ENCODE measurements at regions not wholly inside any gene's neighbourhood (a gene's known extent, or its start where the extent isn't known, plus 50 kb on each side); places are given as distances from the start of the nearest gene placed in this dataset.

DNA sequence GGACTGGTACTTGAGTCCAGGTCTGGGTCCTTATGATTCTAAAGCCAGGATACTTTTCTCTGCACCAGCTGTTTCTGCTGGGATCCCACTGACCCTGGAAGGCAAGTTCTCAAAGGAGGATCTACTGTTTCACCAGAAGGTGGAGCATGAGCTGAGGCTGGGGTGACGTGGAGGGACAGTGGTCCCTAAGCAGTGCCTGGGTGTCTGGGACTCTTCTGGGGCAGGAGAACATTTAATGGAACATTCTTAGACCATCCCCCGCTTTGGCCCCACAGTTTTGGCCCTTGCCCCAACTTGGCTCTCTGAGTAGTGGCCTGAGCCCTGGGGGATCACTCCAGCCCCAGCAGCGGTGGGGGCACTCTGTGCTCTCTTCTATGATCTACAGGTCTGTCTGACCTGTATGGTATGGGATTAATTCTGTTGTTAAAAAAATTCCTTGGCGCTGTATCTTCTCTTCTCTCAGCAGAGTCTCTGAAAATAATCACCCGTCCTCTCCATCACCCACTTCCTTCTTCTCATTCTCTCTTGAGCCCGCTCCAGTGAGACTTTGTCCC is 60.3 kb upstream of the CSF3R start:
- TF ChIP-seq, protein P1, sequence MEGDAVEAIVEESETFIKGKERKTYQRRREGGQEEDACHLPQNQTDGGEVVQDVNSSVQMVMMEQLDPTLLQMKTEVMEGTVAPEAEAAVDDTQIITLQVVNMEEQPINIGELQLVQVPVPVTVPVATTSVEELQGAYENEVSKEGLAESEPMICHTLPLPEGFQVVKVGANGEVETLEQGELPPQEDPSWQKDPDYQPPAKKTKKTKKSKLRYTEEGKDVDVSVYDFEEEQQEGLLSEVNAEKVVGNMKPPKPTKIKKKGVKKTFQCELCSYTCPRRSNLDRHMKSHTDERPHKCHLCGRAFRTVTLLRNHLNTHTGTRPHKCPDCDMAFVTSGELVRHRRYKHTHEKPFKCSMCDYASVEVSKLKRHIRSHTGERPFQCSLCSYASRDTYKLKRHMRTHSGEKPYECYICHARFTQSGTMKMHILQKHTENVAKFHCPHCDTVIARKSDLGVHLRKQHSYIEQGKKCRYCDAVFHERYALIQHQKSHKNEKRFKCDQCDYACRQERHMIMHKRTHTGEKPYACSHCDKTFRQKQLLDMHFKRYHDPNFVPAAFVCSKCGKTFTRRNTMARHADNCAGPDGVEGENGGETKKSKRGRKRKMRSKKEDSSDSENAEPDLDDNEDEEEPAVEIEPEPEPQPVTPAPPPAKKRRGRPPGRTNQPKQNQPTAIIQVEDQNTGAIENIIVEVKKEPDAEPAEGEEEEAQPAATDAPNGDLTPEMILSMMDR (IDR thresholded peaks at IDR 0.05): no peak
- DNase-seq: no peak
- Mint-ChIP-seq H3K27ac (no peak overlapping the region), H3K27me3 (peaks cover 39% of the 10 kb centered on the region), H3K9me3 (ENCODE audit: insufficient read depth) (no peaks in the 10 kb centered on the region), H3K4me3 (no peak overlapping the region), H3K4me1 (no peaks in the 10 kb centered on the region)
- H3K4me1 ChIP-seq (ENCODE audit: control insufficient read depth in 2 of 2, insufficient read depth in 2 of 2, low read length in 2 of 2): no peaks in the 10 kb centered on the region
- ChIA-PET CTCF (interaction anchor here (1.7 kb wide), 1 partner anchor 781 kb away, joined by 4 read pairs; no protein-coding TSS in a partner anchor), POLR2A (no interaction called here)
- no peak overlapping the region for H2AFZ ChIP-seq (ENCODE audit: insufficient read depth, low read depth, low read length, poor library complexity, severe bottlenecking)
- H4K20me1 ChIP-seq (ENCODE audit: control insufficient read depth, insufficient read depth, low read length, poor library complexity, severe bottlenecking): no peaks in the 10 kb centered on the region
- H3K27ac ChIP-seq (ENCODE audit: low read length in 2 of 2): no peak overlapping the region
- no peak overlapping the region for H3K4me3 ChIP-seq (ENCODE audit: control extremely low read depth in 1 of 5, extremely low read depth in 1 of 5, insufficient read depth in 1 of 5, low read depth in 2 of 5, low read length in 4 of 5)
- no peak overlapping the region for H3K4me2 ChIP-seq (replicated peaks; ENCODE audit: low read depth, low read length, poor library complexity, severe bottlenecking)
- H3K9me3 ChIP-seq (ENCODE audit: control extremely low read depth in 1 of 3, control insufficient read depth in 2 of 3, insufficient read depth in 1 of 3, low read length in 2 of 3): no peaks in the 10 kb centered on the region
- H3K27me3 ChIP-seq (replicated peaks in 1 of 4; ENCODE audit: control extremely low read depth in 1 of 4, control insufficient read depth in 3 of 4, insufficient read depth in 4 of 4, low read length in 3 of 4): peaks cover 0 to 5% (median under 1%) of the 10 kb centered on the region in 4 experiments
- no peaks in the 10 kb centered on the region for H3K79me2 ChIP-seq (ENCODE audit: control insufficient read depth, insufficient read depth, low read length)
- ATAC-seq (ENCODE audit: low read depth): no peak
- no peaks in the 10 kb centered on the region for H3K36me3 ChIP-seq (replicated peaks in 1 of 2; ENCODE audit: control extremely low read depth in 1 of 2, control insufficient read depth in 1 of 2, extremely low read depth in 1 of 2, insufficient read depth in 2 of 2, low read length in 1 of 2)
- 63% methylated on average over 5 of the region's 6 CpGs for WGBS (ENCODE audit: insufficient coverage)
- H3K9ac ChIP-seq (ENCODE audit: low read length): no peak overlapping the region
- intact Hi-C loops (cut with micrococcal nuclease): no loop called here

DNA sequence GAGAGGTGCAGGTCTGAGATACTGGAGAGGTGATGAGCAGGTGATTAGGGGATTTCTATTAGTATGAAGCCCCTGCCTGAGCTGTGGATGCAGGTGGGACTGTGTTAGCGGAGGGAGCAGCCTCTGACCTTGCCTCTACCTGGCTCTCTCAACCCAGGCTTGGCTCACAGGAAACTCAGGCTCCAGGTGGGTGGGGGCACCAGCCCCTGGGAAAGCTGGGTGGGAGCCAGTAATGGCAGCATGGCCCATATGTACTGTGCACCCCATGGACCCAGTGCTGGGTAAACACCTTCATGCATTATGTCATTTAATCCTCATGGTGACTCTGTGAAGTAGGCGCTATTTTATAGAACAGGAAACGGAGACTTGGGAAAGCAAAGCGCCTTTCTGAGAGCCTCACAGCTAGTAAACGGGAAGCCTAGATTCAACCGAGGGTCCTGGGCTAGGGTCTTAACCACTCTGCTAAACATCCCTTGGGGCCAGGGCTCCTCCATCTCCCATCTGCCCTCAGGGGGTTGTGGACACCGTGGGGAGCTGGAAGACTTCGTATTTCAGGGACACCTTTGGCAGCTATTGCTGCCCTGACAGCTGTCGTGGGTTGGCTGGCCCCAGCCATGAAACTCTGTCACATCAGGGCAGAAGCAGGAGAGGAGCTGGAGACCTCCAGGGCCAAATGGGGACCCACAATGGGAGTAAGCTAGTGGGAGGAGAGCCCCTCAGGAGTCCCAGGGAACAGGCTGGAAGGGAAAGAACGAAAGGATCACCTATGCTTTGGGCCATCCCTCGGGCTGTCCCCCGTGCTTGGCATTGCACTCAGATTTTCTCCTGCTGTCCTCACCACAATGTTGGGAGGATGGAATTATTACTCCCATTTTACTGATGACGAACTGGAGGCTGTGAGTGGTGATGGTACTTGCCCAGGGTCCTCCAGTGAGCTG is 59.6 kb upstream of the CSF3R start:
- Histone ChIP-seq H3K79me2 (ENCODE audit: control insufficient read depth, insufficient read depth, low read length) (no peaks in the 10 kb centered on the region), H3K4me2 (replicated peaks; ENCODE audit: low read depth, low read length, poor library complexity, severe bottlenecking) (no peak overlapping the region), H3K27me3 (replicated peaks in 1 of 4; ENCODE audit: control extremely low read depth in 1 of 4, control insufficient read depth in 3 of 4, insufficient read depth in 4 of 4, low read length in 3 of 4) (peaks cover 0 to 5% (median 0%) of the 10 kb centered on the region in 4 experiments), H4K20me1 (ENCODE audit: control insufficient read depth, insufficient read depth, low read length, poor library complexity, severe bottlenecking) (no peaks in the 10 kb centered on the region), H3K9ac (ENCODE audit: low read length) (no peak overlapping the region), H3K27ac (ENCODE audit: low read length in 2 of 2) (no peak overlapping the region), H3K4me3 (ENCODE audit: control extremely low read depth in 1 of 5, extremely low read depth in 1 of 5, insufficient read depth in 1 of 5, low read depth in 2 of 5, low read length in 4 of 5) (no peak overlapping the region), H2AFZ (ENCODE audit: insufficient read depth, low read depth, low read length, poor library complexity, severe bottlenecking) (no peak overlapping the region), H3K9me3 (ENCODE audit: control extremely low read depth in 1 of 3, control insufficient read depth in 2 of 3, insufficient read depth in 1 of 3, low read length in 2 of 3) (no peaks in the 10 kb centered on the region), H3K4me1 (ENCODE audit: control insufficient read depth in 2 of 2, insufficient read depth in 2 of 2, low read length in 2 of 2) (no peaks in the 10 kb centered on the region), H3K36me3 (replicated peaks in 1 of 2; ENCODE audit: control extremely low read depth in 1 of 2, control insufficient read depth in 1 of 2, extremely low read depth in 1 of 2, insufficient read depth in 2 of 2, low read length in 1 of 2) (no peaks in the 10 kb centered on the region)
- ChIA-PET CTCF (interaction anchor here (1.7 kb wide), 1 partner anchor 782 kb away, joined by 4 read pairs; no protein-coding TSS in a partner anchor), POLR2A (no interaction called here)
- Mint-ChIP-seq H3K27me3 (peaks cover 41% of the 10 kb centered on the region), H3K4me3 (no peak overlapping the region), H3K4me1 (no peaks in the 10 kb centered on the region), H3K9me3 (ENCODE audit: insufficient read depth) (no peaks in the 10 kb centered on the region), H3K27ac (no peak overlapping the region)
- 58% methylated on average over 12 of the region's 13 CpGs for WGBS (ENCODE audit: insufficient coverage)
- DNase-seq (no peak), ATAC-seq (ENCODE audit: low read depth) (no peak)
- intact Hi-C loops (cut with micrococcal nuclease): no loop called here
- TF ChIP-seq EZH2 (IDR thresholded peaks at IDR 0.05; ENCODE audit: borderline replicate concordance, insufficient read depth, low read depth, low read length, poor library complexity, severe bottlenecking): no peak

All from B cell (primary cell).